ENCODE measurements at regions not wholly inside any gene's neighbourhood (a gene's known extent, or its start where the extent isn't known, plus 50 kb on each side); places are given as distances from the start of the nearest gene placed in this dataset.

DNA sequence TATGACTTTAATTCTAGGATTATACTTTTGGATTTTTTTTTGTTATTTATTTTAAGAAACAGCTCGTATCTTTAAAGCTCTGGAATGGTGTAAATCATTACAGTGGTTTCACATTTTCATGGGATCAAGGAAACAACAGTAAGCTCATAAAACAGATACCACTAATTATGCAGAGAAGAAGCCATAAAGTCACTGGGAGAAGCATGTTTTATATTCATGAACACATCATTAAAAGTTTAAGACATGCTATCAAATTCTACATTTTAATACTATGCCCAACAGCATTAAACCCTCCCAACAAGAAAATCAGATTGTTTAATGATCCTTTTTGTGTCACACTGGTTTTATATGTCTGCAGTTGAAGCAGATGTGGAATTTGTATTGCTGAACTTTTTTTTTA is 149.9 kb downstream of the FBXO8 start:
- no peak for TF ChIP-seq CTCF (IDR thresholded peaks at IDR 0.05; ENCODE audit: low read depth, low read length)
- H3K4me3 ChIP-seq (replicated peaks in 1 of 2; ENCODE audit: low read depth in 2 of 2, low read length in 2 of 2): no peak overlapping the region
- no peak for DNase-seq (ENCODE audit: low read depth in 2 of 2)

DNA sequence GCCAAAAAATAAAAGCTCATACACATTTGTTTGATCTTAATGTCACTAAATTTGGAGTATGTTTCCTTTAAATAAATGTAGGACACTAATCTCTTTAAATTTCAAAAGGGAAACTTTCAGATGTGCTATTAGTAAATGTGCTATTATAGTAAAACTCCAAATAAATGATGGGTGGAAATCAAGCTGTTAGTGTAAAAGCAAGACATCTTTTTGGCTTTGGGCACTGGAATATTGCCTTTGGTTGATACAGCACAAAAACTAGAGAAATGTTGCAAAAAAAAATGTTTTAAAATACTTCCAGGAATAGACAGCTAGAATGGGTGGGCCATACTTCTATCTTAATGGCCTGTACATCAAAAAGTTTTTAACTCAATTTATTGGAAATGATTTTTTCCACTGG is 151.6 kb downstream of the FBXO8 start:
- no peak for TF ChIP-seq CTCF (IDR thresholded peaks at IDR 0.05; ENCODE audit: low read depth, low read length)
- DNase-seq (ENCODE audit: low read depth in 2 of 2): no peak
- H3K4me3 ChIP-seq (replicated peaks in 1 of 2; ENCODE audit: low read depth in 2 of 2, low read length in 2 of 2): no peak overlapping the region

DNA sequence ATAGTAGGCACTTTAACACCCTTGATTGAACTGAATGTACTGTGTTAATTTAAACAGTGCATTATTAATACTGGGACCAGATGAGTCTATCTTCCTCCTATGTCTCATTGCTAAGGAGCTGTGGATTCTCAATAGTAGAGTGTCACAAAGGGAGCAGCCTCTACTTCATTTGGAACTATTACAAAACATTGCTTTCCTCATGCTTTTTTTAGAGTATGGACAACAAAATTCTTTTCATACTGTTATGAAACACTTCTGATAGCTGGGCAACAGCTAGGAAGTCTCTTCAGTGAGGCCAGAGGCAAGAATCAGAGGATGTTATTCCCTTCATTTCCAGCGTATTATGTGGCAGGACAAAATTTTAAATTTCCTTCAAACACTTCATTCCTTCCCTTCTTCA is 160.8 kb downstream of the FBXO8 start:
- TF ChIP-seq CTCF (IDR thresholded peaks at IDR 0.05; ENCODE audit: low read depth, low read length): no peak
- DNase-seq (ENCODE audit: low read depth in 2 of 2): peak; percentile 37 to 81
- H3K4me3 ChIP-seq (replicated peaks in 1 of 2; ENCODE audit: low read depth in 2 of 2, low read length in 2 of 2): no peak overlapping the region

- TF ChIP-seq CTCF (IDR thresholded peaks at IDR 0.05; ENCODE audit: low read depth, low read length): peak; percentile 49
- DNase-seq (ENCODE audit: low read depth in 2 of 2): peak; percentile 88 to 92
- H3K4me3 ChIP-seq (replicated peaks in 1 of 2; ENCODE audit: low read depth in 2 of 2, low read length in 2 of 2): peak overlapping the region; percentile 32 to 55
Measured at GRCh38 chr4:174120446-174121295, 162.8 kb downstream of the FBXO8 start.

- no peak for TF ChIP-seq CTCF (IDR thresholded peaks at IDR 0.05; ENCODE audit: low read depth, low read length)
- H3K4me3 ChIP-seq (replicated peaks in 1 of 2; ENCODE audit: low read depth in 2 of 2, low read length in 2 of 2): peak overlapping the region in 1 of 2 donors; percentile 55
- peak in 1 of 2 donors; percentile 21 for DNase-seq (ENCODE audit: low read depth in 2 of 2)
Measured at GRCh38 chr4:174119830-174120229, 163.6 kb downstream of the FBXO8 start.

DNA sequence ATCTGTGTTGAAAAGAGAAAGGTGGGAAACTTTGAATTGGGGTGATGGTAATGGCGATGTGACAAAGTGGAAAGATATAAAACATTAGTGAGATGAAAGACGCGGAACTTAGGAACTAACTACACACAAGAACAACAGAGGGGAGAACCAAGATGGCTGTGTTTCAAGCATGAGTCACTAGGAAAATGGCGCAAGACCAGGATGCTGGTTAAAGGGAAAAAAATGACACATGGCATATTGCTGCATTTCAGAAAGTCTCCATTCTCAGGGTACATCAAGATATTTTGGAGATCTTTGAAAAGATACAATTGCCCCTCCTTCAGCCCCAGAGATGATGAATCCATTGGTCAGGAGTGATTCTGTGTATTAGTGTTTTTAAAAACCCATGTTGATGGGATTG is 164.4 kb downstream of the FBXO8 start:
- TF ChIP-seq CTCF (IDR thresholded peaks at IDR 0.05; ENCODE audit: low read depth, low read length): no peak
- no peak overlapping the region for H3K4me3 ChIP-seq (replicated peaks in 1 of 2; ENCODE audit: low read depth in 2 of 2, low read length in 2 of 2)
- peak; percentile 78 to 94 for DNase-seq (ENCODE audit: low read depth in 2 of 2)
